ENCODE measurements at regions not wholly inside any gene's neighbourhood (a gene's known extent, or its start where the extent isn't known, plus 50 kb on each side); places are given as distances from the start of the nearest gene placed in this dataset.
A peak's percentile ranks its signal among the peaks of the same experiment; 100 is the strongest.
"Not testable (repeated sequence)": the region's sequence is repeated elsewhere in the genome, so short reads cannot be mapped to it uniquely, and the experiment has no call there.

- TF ChIP-seq CTCF (IDR thresholded peaks at IDR 0.05) = no peak
- no peak for TF ChIP-seq EP300 (IDR thresholded peaks at IDR 0.05)
- no peak for TF ChIP-seq POLR2AphosphoS5 (IDR thresholded peaks at IDR 0.05)
- TF ChIP-seq POLR2A (IDR thresholded peaks at IDR 0.05) = no peak
- no peaks in the 10 kb centered on the region for H3K27me3 ChIP-seq
- H3K27ac ChIP-seq = no peak overlapping the region
- no peaks in the 10 kb centered on the region for H3K4me1 ChIP-seq
- intact Hi-C loops (cut with DNase I) = no loop called here
- no peak overlapping the region for H3K4me3 ChIP-seq
- H3K36me3 ChIP-seq = no peaks in the 10 kb centered on the region
- H3K9me3 ChIP-seq = no peaks in the 10 kb centered on the region
- 74 to 77% methylated on average over 13 of the region's 13 CpGs for WGBS, 2 donors
- no peak for DNase-seq
Measured at GRCh38 chr16:65574326-65574966, 452.6 kb upstream of the CDH11 start.

GRCh38 chr16:65572156-65572555 is 450.3 kb upstream of the CDH11 start:
- H3K27me3 ChIP-seq = no peaks in the 10 kb centered on the region
- H3K4me3 ChIP-seq = no peak overlapping the region
- WGBS, 2 donors = 83 to 92% methylated on average over 1 of the region's 1 CpG
- TF ChIP-seq POLR2A (IDR thresholded peaks at IDR 0.05) (no peak), CTCF (IDR thresholded peaks at IDR 0.05) (no peak), EP300 (IDR thresholded peaks at IDR 0.05) (no peak)
- intact Hi-C loops (cut with DNase I) = no loop called here
- H3K9me3 ChIP-seq = no peaks in the 10 kb centered on the region
- H3K27ac ChIP-seq = no peak overlapping the region
- no peak for DNase-seq
- no peaks in the 10 kb centered on the region for H3K4me1 ChIP-seq
- no peaks in the 10 kb centered on the region for H3K36me3 ChIP-seq

GRCh38 chr16:65570261-65570660 is 448.4 kb upstream of the CDH11 start:
- no peak for TF ChIP-seq POLR2A (IDR thresholded peaks at IDR 0.05)
- TF ChIP-seq POLR2AphosphoS5 (IDR thresholded peaks at IDR 0.05) = no peak
- Histone ChIP-seq H3K27ac (no peak overlapping the region), H3K9me3 (no peaks in the 10 kb centered on the region), H3K4me3 (no peak overlapping the region), H3K4me1 (no peaks in the 10 kb centered on the region), H3K36me3 (no peaks in the 10 kb centered on the region), H3K27me3 (no peaks in the 10 kb centered on the region)
- 96% methylated on average over 1 of the region's 1 CpG for WGBS, 2 donors
- intact Hi-C loops (cut with DNase I) = no loop called here
- no peak for DNase-seq

GRCh38 chr16:65559846-65560245 is 438.0 kb upstream of the CDH11 start:
- Histone ChIP-seq H3K4me3 (no peak overlapping the region), H3K27me3 (no peaks in the 10 kb centered on the region), H3K27ac (no peak overlapping the region), H3K9me3 (peaks cover 0 to 9% (median 4%) of the 10 kb centered on the region in 4 donors), H3K36me3 (no peaks in the 10 kb centered on the region), H3K4me1 (no peaks in the 10 kb centered on the region)
- DNase-seq = no peak
- intact Hi-C loops (cut with DNase I) = no loop called here
- TF ChIP-seq CTCF (IDR thresholded peaks at IDR 0.05) (no peak), POLR2AphosphoS5 (IDR thresholded peaks at IDR 0.05) (peak in 3 of 4 donors; percentile 22 to 64 (median 43))
- 68 to 79% methylated on average over 3 of the region's 3 CpGs for WGBS, 2 donors

GRCh38 chr16:65549689-65550088 is 427.8 kb upstream of the CDH11 start:
- H3K36me3 ChIP-seq; DNase-seq; H3K9me3 ChIP-seq; intact Hi-C loops (cut with DNase I); H3K27me3 ChIP-seq; H3K27ac ChIP-seq; H3K4me3 ChIP-seq: not testable (repeated sequence)
- H3K4me1 ChIP-seq = peaks cover 0 to 15% (median 6%) of the 10 kb centered on the region in 4 donors
- WGBS, 2 donors = 24 to 53% methylated on average over 1 of the region's 1 CpG

GRCh38 chr16:65548470-65548869 is 426.6 kb upstream of the CDH11 start:
- Histone ChIP-seq H3K36me3 (no peaks in the 10 kb centered on the region), H3K27ac (no peak overlapping the region), H3K9me3 (peaks cover 0 to 2% (median 0%) of the 10 kb centered on the region in 4 donors), H3K4me1 (peaks cover 0 to 15% (median 6%) of the 10 kb centered on the region in 4 donors), H3K4me3 (no peak overlapping the region), H3K27me3 (no peaks in the 10 kb centered on the region)
- WGBS, 2 donors = 85 to 91% methylated on average over 2 of the region's 2 CpGs
- intact Hi-C loops (cut with DNase I) = no loop called here
- TF ChIP-seq EP300 (IDR thresholded peaks at IDR 0.05) = no peak
- TF ChIP-seq CTCF (IDR thresholded peaks at IDR 0.05) = no peak
- no peak for TF ChIP-seq POLR2AphosphoS5 (IDR thresholded peaks at IDR 0.05)
- no peak for TF ChIP-seq POLR2A (IDR thresholded peaks at IDR 0.05)
- no peak for DNase-seq
